T-cell (primary cell): ENCODE measurements at regions not wholly inside any gene's neighbourhood (a gene's known extent, or its start where the extent isn't known, plus 50 kb on each side); places are given as distances from the start of the nearest gene placed in this dataset.
"Not testable (repeated sequence)": the region's sequence is repeated elsewhere in the genome, so short reads cannot be mapped to it uniquely, and the experiment has no call there.

Experiments used
- ATAC-seq, 4 experiments: fragments of 200-7000 bp in 3 of 4; fragments of 150-1000 bp in 1 of 4; cut with Tn5 transposase; replicated peaks in 1 of 4; 1 replicate in 3 of 4; 2 replicates in 1 of 4; pipeline ENCODE4 v1.10.0; 2021; ENCODE audit warnings: moderate library complexity in 3 of 4, mild to moderate bottlenecking in 2 of 4, moderate number of reproducible peaks in 1 of 4
- CTCF ChIA-PET, 2 donors: fragments of 300-600 bp; sonication (Branson Sonifier 250); formaldehyde crosslinking; loops; one replicate each; lab custom pipeline; 2022; ENCODE audit warnings: antibody characterized with exemption in 2 of 2; lab: Charles Lee
- POLR2A ChIA-PET, 2 donors: fragments of 300-600 bp; sonication (Branson Sonifier 250); formaldehyde crosslinking; loops; one replicate each; lab custom pipeline; 2022; ENCODE audit warnings: antibody characterized with exemption in 2 of 2; lab: Charles Lee
- DNase-seq, 35 experiments: peaks; one replicate each; pipeline versions ENCODE4 v3.0.0 to v3.0.0-alpha.2; 2013 to 2023
- H3K27ac ChIP-seq: one replicate; pipeline ENCODE4 v1.5.1; 2013; ENCODE audit warnings: low read length
- H3K27me3 ChIP-seq, 2 experiments: replicated peaks in 1 of 2; 1 replicate in 1 of 2; 2 replicates in 1 of 2; pipeline versions ENCODE4 v1.6.1 to v1.7.0; 2013; ENCODE audit warnings: low read length in 1 of 2, mixed read lengths in 1 of 2; ENCODE audit not compliant: control insufficient read depth in 2 of 2, insufficient read depth in 2 of 2; ENCODE audit errors: extremely low read depth in 1 of 2
- H3K36me3 ChIP-seq, 2 donors: 1 replicate in 1 of 2; 2 replicates in 1 of 2; pipeline versions ENCODE4 v1.6.1 to v1.7.0; 2013; ENCODE audit warnings: low read length in 1 of 2; ENCODE audit not compliant: control insufficient read depth in 2 of 2, insufficient read depth in 1 of 2; ENCODE audit errors: extremely low read depth in 1 of 2
- H3K4me1 ChIP-seq, 2 experiments: 1 replicate in 1 of 2; 2 replicates in 1 of 2; pipeline versions ENCODE4 v1.6.1 to v1.7.0; 2013; ENCODE audit warnings: low read length in 2 of 2, mixed read lengths in 1 of 2; ENCODE audit not compliant: insufficient read depth in 2 of 2, control insufficient read depth in 1 of 2; ENCODE audit errors: extremely low read depth in 1 of 2
- H3K4me3 ChIP-seq, 2 donors: 1 replicate in 1 of 2; 2 replicates in 1 of 2; pipeline versions ENCODE4 v1.5.1 to v1.7.0; 2013; ENCODE audit warnings: mild to moderate bottlenecking in 2 of 2, low read length in 1 of 2, moderate library complexity in 1 of 2; ENCODE audit not compliant: control insufficient read depth in 1 of 2; ENCODE audit errors: extremely low read depth in 1 of 2
- H3K9me3 ChIP-seq: 2 replicates; pipeline ENCODE4 v1.7.0; 2013
- H3K27ac Mint-ChIP-seq, 2 donors: one replicate each; pipeline ENCODE4 v1.8.0; 2020 to 2021; ENCODE audit warnings: mild to moderate bottlenecking in 2 of 2, mixed read lengths in 2 of 2
- H3K27me3 Mint-ChIP-seq, 2 donors: one replicate each; pipeline ENCODE4 v1.8.0; 2021 to 2022; ENCODE audit warnings: mixed read lengths in 2 of 2
- H3K36me3 Mint-ChIP-seq: one replicate; pipeline ENCODE4 v1.8.0; 2021; ENCODE audit warnings: mixed read lengths
- H3K4me1 Mint-ChIP-seq, 3 donors: one replicate each; pipeline ENCODE4 v1.8.0; 2020 to 2022; ENCODE audit warnings: mixed read lengths in 3 of 3, mild to moderate bottlenecking in 1 of 3
- H3K4me3 Mint-ChIP-seq, 3 donors: one replicate each; pipeline ENCODE4 v1.8.0; 2020 to 2022; ENCODE audit warnings: mild to moderate bottlenecking in 3 of 3, mixed read lengths in 3 of 3, moderate library complexity in 3 of 3
- H3K9me3 Mint-ChIP-seq, 3 donors: one replicate each; pipeline ENCODE4 v1.8.0; 2020 to 2022; ENCODE audit warnings: mixed read lengths in 3 of 3
- WGBS: methylation state at CpG from one replicate; pipeline ENCODE4 v1.1.5; 2013; ENCODE audit warnings: missing lambda C conversion rate; ENCODE audit not compliant: insufficient coverage; 5-methylcytosine and 5-hydroxymethylcytosine counted together

DNA sequence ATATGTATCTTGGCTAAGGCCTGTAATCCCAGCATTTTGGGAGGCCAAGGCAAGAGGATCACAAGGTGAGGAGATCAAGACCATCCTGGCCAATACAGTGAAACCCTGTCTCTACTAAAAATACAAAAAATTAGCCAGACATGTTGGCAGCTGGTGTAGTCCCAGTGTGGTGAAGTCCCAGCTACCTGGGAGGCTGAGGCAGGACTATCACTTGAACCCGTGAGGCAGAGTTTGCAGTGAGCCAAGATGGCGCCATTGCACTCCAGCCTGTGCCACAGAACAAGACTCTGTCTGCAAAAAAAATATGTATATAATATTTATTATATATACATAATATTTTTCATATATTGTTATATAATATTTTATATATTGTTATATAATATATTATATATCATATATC is 968.1 kb downstream of the TUBA3C start:
- POLR2A ChIA-PET, CTCF ChIA-PET, H3K27ac Mint-ChIP-seq, DNase-seq, H3K27me3 Mint-ChIP-seq, H3K36me3 Mint-ChIP-seq, H3K36me3 ChIP-seq, H3K4me1 Mint-ChIP-seq, H3K4me3 Mint-ChIP-seq, H3K27ac ChIP-seq, H3K9me3 ChIP-seq, H3K4me3 ChIP-seq, H3K27me3 ChIP-seq, H3K4me1 ChIP-seq: not testable (repeated sequence)
- WGBS: no CpG with 5 or more reads among the region's 2 CpGs
- H3K9me3 Mint-ChIP-seq: peaks cover 5 to 12% (median 12%) of the 10 kb centered on the region in 3 donors
- peak in 1 of 4 experiments; percentile 33 for ATAC-seq

DNA sequence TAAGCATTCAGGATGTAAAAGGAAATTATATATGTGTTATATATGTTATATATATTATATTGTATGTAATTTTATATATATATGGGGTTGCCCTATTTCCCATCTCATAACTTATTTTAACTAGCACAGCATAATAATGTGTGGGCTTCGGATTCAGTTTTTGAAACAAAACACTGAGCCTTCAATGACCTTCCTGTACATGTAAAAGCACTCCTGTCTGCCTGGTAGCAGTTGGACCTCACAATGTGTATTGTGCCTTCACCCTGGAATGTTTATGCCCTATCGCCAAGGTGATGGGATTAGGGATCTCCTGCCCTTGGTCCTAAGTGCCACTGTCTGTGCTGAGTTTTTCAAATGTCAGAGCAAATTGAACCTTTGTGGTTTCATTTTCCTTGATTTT is 968.8 kb downstream of the TUBA3C start:
- ChIA-PET CTCF (no interaction called here), POLR2A (no interaction called here)
- Mint-ChIP-seq H3K9me3 (peaks cover 5 to 12% (median 12%) of the 10 kb centered on the region in 3 donors), H3K4me1 (no peaks in the 10 kb centered on the region), H3K27ac (no peak overlapping the region), H3K4me3 (no peak overlapping the region), H3K27me3 (no peaks in the 10 kb centered on the region), H3K36me3 (peaks cover 3% of the 10 kb centered on the region)
- WGBS: 48% methylated on average over 2 of the region's 2 CpGs
- no peaks in the 10 kb centered on the region for H3K36me3 ChIP-seq
- H3K4me1 ChIP-seq: no peaks in the 10 kb centered on the region
- H3K9me3 ChIP-seq: no peaks in the 10 kb centered on the region
- no peaks in the 10 kb centered on the region for H3K27me3 ChIP-seq
- DNase-seq (peak in 6 of 35 experiments; percentile 7 to 36 (median 24)), ATAC-seq (peak in 1 of 4 experiments; percentile 42)
- H3K27ac ChIP-seq: no peak overlapping the region
- H3K4me3 ChIP-seq: no peak overlapping the region

DNA sequence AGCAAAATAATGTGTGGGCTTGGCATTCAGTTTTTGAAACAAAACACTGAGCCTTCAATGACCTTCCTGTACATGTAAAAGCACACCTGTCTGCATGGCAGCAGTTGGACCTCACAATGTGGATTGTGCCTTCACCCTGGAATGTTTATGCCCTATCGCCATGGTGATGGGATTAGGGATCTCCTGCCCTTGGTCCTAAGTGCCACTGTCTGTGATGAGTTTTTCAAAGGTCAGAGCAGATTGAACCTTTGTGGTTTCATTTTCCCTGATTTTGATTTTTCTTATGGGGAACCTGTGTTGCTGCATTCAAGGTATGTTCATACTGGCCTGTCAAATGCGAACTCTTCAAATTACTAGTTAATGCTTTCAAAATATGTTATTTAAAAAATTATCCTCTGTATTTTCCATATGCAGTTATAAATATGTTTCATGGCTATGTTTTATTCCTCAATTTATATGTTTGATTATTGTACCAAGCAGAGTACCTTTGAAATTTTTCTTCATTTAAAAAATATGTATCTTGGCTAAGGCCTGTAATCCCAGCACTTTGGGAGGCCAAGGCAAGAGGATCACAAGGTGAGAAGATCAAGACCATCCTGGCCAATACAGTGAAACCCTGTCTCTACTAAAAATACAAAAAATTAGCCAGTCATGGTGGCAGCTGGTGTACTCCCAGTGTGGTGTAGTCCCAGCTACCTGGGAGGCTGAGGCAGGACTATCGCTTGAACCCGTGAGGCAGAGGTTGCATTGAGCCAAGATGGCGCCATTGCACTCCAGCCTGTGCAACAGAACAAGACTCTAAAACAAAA is 969.7 kb downstream of the TUBA3C start:
- H3K27me3 Mint-ChIP-seq, H3K4me1 ChIP-seq, CTCF ChIA-PET, H3K36me3 ChIP-seq, H3K27ac Mint-ChIP-seq, H3K4me3 Mint-ChIP-seq, POLR2A ChIA-PET, H3K4me1 Mint-ChIP-seq, H3K4me3 ChIP-seq, H3K36me3 Mint-ChIP-seq, H3K27ac ChIP-seq, H3K9me3 ChIP-seq, H3K27me3 ChIP-seq: not testable (repeated sequence)
- ATAC-seq (peak in 3 of 4 experiments; percentile 40 to 81 (median 79)), DNase-seq (peak in 3 of 35 experiments; percentile 11 to 37 (median 13))
- WGBS: 73% methylated on average over 4 of the region's 5 CpGs
- H3K9me3 Mint-ChIP-seq: peaks cover 5 to 12% (median 12%) of the 10 kb centered on the region in 3 donors

DNA sequence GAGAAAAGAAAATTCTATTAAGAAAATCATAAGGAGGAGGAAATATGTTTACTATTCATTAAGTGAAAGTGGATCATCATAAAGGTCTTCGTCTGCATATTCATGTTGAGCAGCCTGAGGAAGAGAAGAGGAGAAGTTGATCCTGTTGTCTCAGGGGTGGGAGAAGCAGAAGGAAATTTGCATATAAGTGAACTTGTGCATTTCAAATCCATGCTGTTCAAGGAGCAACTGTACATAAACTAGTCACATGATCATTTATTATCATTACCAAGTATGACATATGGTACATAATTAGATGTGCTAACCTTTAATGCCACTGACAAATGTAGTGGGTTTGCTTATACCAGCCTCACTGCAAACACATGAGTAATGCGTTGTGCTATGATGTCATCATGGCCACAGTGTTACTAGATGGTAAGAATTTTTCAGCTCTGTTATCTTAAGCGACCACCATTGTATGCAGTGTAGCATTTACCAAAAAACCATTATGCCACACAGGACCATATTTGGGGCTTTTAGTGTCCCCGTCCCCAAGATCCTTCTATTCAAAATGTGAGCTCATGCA is 976.9 kb downstream of the TUBA3C start:
- CTCF ChIA-PET, H3K27me3 Mint-ChIP-seq, DNase-seq, H3K4me3 ChIP-seq, H3K27me3 ChIP-seq, ATAC-seq, H3K27ac ChIP-seq, H3K36me3 ChIP-seq, POLR2A ChIA-PET, H3K36me3 Mint-ChIP-seq, H3K27ac Mint-ChIP-seq, H3K4me1 ChIP-seq, H3K4me3 Mint-ChIP-seq, H3K9me3 ChIP-seq, H3K4me1 Mint-ChIP-seq, H3K9me3 Mint-ChIP-seq: not testable (repeated sequence)
- WGBS: no CpG with 5 or more reads among the region's 4 CpGs

DNA sequence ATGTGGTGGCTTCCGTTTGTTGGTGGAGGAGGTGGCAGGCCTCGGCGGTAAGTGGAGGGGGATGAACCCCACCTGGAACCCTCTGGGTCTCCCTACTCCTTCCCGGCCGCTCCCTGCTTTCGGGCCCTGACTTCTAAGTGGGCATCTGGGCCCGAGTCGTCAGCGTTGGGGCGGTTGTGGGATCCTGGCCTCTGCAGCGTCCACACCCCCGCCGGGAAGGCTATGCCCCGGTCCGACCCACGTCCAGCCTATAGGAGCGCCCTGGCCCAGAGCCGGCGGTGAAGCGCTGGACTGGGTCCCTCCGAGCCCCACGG is 986.3 kb downstream of the TUBA3C start:
- H3K27me3 ChIP-seq, POLR2A ChIA-PET, H3K4me1 ChIP-seq, H3K9me3 Mint-ChIP-seq, H3K27ac ChIP-seq, H3K36me3 Mint-ChIP-seq, CTCF ChIA-PET, H3K4me3 Mint-ChIP-seq, H3K27ac Mint-ChIP-seq, ATAC-seq, H3K27me3 Mint-ChIP-seq, H3K36me3 ChIP-seq, H3K4me1 Mint-ChIP-seq, H3K9me3 ChIP-seq, DNase-seq, H3K4me3 ChIP-seq: not testable (repeated sequence)
- no CpG with 5 or more reads among the region's 22 CpGs for WGBS

DNA sequence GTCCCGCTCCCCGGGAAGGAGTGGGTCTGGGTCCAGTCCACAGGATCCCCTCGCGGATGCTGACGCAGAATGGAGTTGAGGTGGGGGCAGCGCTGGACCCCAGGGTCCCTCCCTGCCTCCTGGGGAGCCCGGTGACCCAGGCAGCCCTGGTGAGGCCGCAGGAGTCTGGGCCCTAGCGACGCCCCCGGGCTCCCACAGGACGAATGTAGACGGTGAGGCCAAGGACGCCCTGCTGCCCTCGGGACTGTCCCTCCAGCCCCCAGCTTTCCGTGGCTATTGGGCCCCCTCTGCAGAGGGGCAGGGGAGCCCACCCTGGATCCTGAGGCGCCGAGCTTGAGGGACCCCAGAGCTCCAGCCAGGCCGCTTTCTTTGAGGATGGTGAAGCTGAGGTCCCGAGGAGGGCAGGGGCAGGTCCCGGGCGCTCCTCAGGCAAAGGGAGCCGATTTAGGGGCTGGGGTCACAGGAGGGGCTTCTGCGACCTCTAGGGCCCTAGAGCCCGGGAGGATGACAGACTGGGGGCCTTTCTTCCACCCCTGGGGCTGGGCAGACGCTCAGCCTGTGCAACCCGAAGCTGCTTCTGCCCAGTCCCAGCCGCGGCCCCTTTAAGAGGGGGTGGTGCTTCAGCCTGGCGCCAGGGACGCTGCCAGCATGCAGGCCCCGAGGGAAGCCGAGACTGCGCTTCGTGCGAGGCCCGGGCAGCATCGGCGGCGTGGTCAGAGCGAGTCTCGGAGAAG is 986.8 kb downstream of the TUBA3C start:
- H3K27ac Mint-ChIP-seq, H3K36me3 ChIP-seq, CTCF ChIA-PET, H3K4me3 ChIP-seq, H3K9me3 Mint-ChIP-seq, POLR2A ChIA-PET, H3K36me3 Mint-ChIP-seq, H3K27ac ChIP-seq, H3K9me3 ChIP-seq, H3K4me1 Mint-ChIP-seq, H3K4me1 ChIP-seq, H3K27me3 Mint-ChIP-seq, H3K27me3 ChIP-seq, DNase-seq, H3K4me3 Mint-ChIP-seq: not testable (repeated sequence)
- ATAC-seq: peak in 3 of 4 experiments; percentile 36 to 56 (median 38)
- WGBS: no CpG with 5 or more reads among the region's 42 CpGs
